ENCODE measurements at regions not wholly inside any gene's neighbourhood (a gene's known extent, or its start where the extent isn't known, plus 50 kb on each side); places are given as distances from the start of the nearest gene placed in this dataset.
"Not testable (repeated sequence)": the region's sequence is repeated elsewhere in the genome, so short reads cannot be mapped to it uniquely, and the experiment has no call there.

- no peak for DNase-seq
These were observed 427.9 kb upstream of the RASGRP1 start for GRCh38 chr15:38992506-38992905.

GRCh38 chr15:38992930-38993329, 428.3 kb upstream of the RASGRP1 start:
- DNase-seq = no peak

GRCh38 chr15:38994310-38994709, 429.7 kb upstream of the RASGRP1 start:
- DNase-seq = no peak

GRCh38 chr15:38996111-38996631, 431.6 kb upstream of the RASGRP1 start:
- DNase-seq = no peak

- no peak for DNase-seq
These were observed 433.2 kb upstream of the RASGRP1 start for GRCh38 chr15:38997841-38998240.

- DNase-seq = no peak
These were observed 435.6 kb upstream of the RASGRP1 start for GRCh38 chr15:39000008-39000734.

- DNase-seq = no peak
These were observed 445.1 kb upstream of the RASGRP1 start for GRCh38 chr15:39009740-39010139.

GRCh38 chr15:39011066-39011465, 446.5 kb upstream of the RASGRP1 start:
- not testable (repeated sequence) for DNase-seq

- DNase-seq = no peak
These were observed 448.6 kb upstream of the RASGRP1 start for GRCh38 chr15:39013262-39013661.

GRCh38 chr15:39014682-39015081, 450.1 kb upstream of the RASGRP1 start:
- no peak for DNase-seq

GRCh38 chr15:39016706-39017105, 452.1 kb upstream of the RASGRP1 start:
- DNase-seq = no peak

- DNase-seq = no peak
These were observed 454.4 kb upstream of the RASGRP1 start for GRCh38 chr15:39018966-39019365.

- DNase-seq = no peak
These were observed 456.7 kb upstream of the RASGRP1 start for GRCh38 chr15:39021341-39021740.

- no peak for DNase-seq
These were observed 458.1 kb upstream of the RASGRP1 start for GRCh38 chr15:39022532-39023305.

GRCh38 chr15:39025321-39025720, 460.7 kb upstream of the RASGRP1 start:
- no peak for DNase-seq

GRCh38 chr15:39025881-39026280, 461.3 kb upstream of the RASGRP1 start:
- DNase-seq = no peak

GRCh38 chr15:39028069-39028468, 463.5 kb upstream of the RASGRP1 start:
- DNase-seq = no peak

GRCh38 chr15:39029741-39030140, 465.1 kb upstream of the RASGRP1 start:
- DNase-seq = no peak

GRCh38 chr15:39030291-39031070, 465.9 kb upstream of the RASGRP1 start:
- no peak for DNase-seq

GRCh38 chr15:39031596-39031995, 467.0 kb upstream of the RASGRP1 start:
- DNase-seq = no peak

- no peak for DNase-seq
These were observed 470.2 kb upstream of the RASGRP1 start for GRCh38 chr15:39034816-39035215.

GRCh38 chr15:39037611-39038010, 473.0 kb upstream of the RASGRP1 start:
- DNase-seq = not testable (repeated sequence)

GRCh38 chr15:39040861-39041260, 476.2 kb upstream of the RASGRP1 start:
- no peak for DNase-seq

Data from NCI-H1417 treated with DMSO at 0.1 percent for 48 hours (cell line).